Stimulated activated CD4-positive, alpha-beta T cell treated with anti-CD3 and anti-CD28 coated beads, Interleukin-1b, Interleukin-23, amount 100 ng/mL, for 4 hours (primary cell): ENCODE measurements at regions not wholly inside any gene's neighbourhood (a gene's known extent, or its start where the extent isn't known, plus 50 kb on each side); places are given as distances from the start of the nearest gene placed in this dataset.
"Not testable (repeated sequence)": the region's sequence is repeated elsewhere in the genome, so short reads cannot be mapped to it uniquely, and the experiment has no call there.

Experiments used
- DNase-seq, 2 donors: peaks; one replicate each; pipeline ENCODE4 v3.0.0-alpha.2; 2020; ENCODE audit warnings: low read depth in 2 of 2

GRCh38 chr1:34369701-34370455 lies 193.2 kb downstream of the C1orf94 start:
- no peak for DNase-seq

- DNase-seq = no peak
These were observed 194.0 kb downstream of the C1orf94 start for GRCh38 chr1:34370748-34371147.

- DNase-seq = not testable (repeated sequence)
These were observed 194.5 kb downstream of the C1orf94 start for GRCh38 chr1:34371179-34371578.

- DNase-seq = no peak
These were observed 195.3 kb downstream of the C1orf94 start for GRCh38 chr1:34371829-34372532.

- DNase-seq = no peak
These were observed 196.2 kb downstream of the C1orf94 start for GRCh38 chr1:34372891-34373290.

- DNase-seq = no peak
These were observed 197.2 kb downstream of the C1orf94 start for GRCh38 chr1:34373912-34374311.

GRCh38 chr1:34376531-34376930 lies 199.8 kb downstream of the C1orf94 start:
- DNase-seq = no peak

- DNase-seq = no peak
These were observed 202.5 kb downstream of the C1orf94 start for GRCh38 chr1:34378968-34379856.

- DNase-seq = no peak
These were observed 203.2 kb downstream of the C1orf94 start for GRCh38 chr1:34379911-34380310.

- no peak for DNase-seq
These were observed 203.9 kb downstream of the C1orf94 start for GRCh38 chr1:34380526-34381124.

GRCh38 chr1:34389974-34390373 lies 213.3 kb downstream of the C1orf94 start:
- no peak for DNase-seq

GRCh38 chr1:34396042-34396441 lies 219.3 kb downstream of the C1orf94 start:
- no peak for DNase-seq

- DNase-seq = no peak
These were observed 221.7 kb downstream of the C1orf94 start for GRCh38 chr1:34398241-34398915.

- no peak for DNase-seq
These were observed 222.2 kb downstream of the C1orf94 start for GRCh38 chr1:34398916-34399275.

GRCh38 chr1:34400675-34401074 lies 224.0 kb downstream of the C1orf94 start:
- no peak for DNase-seq

GRCh38 chr1:34403156-34403555 lies 226.4 kb downstream of the C1orf94 start:
- DNase-seq = no peak

- no peak for DNase-seq
These were observed 228.1 kb downstream of the C1orf94 start for GRCh38 chr1:34404804-34405203.

GRCh38 chr1:34405266-34405959 lies 228.7 kb downstream of the C1orf94 start:
- DNase-seq = no peak

GRCh38 chr1:34406377-34406776 lies 229.7 kb downstream of the C1orf94 start:
- DNase-seq = no peak

GRCh38 chr1:34406833-34407539 lies 230.3 kb downstream of the C1orf94 start:
- no peak for DNase-seq
